ENCODE measurements at regions not wholly inside any gene's neighbourhood (a gene's known extent, or its start where the extent isn't known, plus 50 kb on each side); places are given as distances from the start of the nearest gene placed in this dataset.

DNA sequence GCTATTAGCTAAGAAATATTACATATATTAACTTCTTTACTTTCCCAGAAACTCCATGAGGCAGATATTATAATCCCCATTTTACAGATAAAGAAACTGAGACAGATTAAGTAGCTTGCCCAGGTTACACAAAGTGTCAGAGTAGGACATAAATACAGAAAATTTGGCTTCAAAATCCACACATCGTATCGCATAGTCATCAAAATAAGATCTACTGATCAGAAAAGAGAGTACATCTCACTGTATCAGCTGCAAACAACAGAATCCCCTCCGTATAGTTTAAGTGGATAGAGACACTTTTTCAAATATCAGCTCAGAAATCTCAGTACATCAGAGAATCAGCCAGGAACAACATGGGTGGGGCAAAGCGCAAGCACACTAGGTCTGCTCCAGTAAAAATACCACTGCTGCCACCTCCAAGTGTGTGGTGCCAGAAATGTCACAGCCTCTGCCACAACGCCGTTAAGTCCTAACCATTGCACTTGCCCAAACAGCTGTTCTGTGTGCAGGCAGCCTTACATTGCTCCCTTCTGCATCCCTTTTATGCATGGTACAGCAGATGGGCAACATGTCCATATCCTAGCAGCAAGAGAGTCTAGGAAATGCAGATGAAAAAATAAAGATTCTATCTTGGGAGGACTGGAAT lies 204.8 kb downstream of the KLF12 start:
- DNase-seq, result no peak

GRCh38 chr13:73924607-73925006 lies 209.6 kb downstream of the KLF12 start:
- no peak for DNase-seq

DNA sequence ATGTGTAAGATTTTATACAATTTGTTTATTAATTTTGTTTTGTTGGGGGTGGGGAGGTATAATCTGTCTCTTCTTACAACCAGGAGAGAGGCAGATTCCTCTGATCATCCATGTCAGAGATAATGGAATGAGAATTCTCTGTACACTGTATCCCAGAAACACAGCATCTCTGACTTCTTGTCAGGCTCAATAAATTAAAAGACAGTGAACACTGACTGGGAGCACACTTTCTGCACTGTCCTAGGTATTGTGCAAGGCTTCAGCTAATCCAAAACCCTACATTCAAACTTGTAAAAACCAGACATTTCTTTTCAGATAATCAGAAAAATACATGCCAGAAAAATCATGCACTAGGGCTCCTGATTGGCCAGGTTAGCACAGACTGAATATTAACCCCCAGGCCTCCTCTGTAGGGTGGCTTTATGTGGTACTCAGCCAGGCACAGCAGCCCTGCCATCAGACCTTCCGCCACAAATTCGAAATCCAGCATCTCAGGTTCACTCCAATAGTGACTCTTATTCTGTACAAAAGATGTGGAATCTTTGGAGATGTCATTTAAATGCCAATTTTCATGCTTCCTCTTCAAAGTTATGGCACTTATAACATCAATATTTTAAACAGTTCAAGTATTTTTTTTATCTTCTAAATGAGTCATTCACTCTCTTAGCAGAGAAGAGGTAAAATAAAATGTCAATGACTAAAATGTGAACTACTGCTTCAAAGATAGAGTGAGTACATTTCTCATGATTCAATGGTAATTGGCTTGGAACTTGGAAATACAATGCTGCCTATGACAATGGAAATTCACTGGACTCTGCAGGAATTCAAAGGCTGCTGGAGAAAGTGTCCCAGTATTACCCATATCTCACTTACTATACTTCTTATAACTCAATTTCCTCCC lies 211.5 kb downstream of the KLF12 start:
- no peak for DNase-seq

GRCh38 chr13:73918691-73919090 lies 215.5 kb downstream of the KLF12 start:
- DNase-seq, result no peak

- DNase-seq, result no peak
Observed at GRCh38 chr13:73913751-73914518, 220.3 kb downstream of the KLF12 start.

- no peak for DNase-seq
Observed at GRCh38 chr13:73913079-73913740, 221.0 kb downstream of the KLF12 start.

DNA sequence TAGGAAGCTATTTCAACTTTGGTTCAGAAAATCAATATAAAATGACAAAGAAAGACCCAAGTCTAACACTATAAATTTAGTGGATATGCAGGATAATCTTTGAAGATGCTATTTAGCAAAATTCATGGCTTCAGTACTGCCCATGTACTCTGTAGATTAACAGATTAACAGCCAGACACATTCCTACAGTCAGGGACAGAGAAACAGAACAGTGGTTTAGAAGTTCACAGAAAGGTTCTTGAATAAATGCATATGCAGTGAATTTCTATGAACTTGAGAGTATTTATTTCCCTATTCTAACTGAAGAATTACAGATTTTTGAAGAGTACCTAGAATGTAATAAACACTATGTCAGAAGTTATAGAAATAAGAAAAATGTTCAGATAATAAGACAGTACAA lies 222.8 kb downstream of the KLF12 start:
- no peak for DNase-seq

DNA sequence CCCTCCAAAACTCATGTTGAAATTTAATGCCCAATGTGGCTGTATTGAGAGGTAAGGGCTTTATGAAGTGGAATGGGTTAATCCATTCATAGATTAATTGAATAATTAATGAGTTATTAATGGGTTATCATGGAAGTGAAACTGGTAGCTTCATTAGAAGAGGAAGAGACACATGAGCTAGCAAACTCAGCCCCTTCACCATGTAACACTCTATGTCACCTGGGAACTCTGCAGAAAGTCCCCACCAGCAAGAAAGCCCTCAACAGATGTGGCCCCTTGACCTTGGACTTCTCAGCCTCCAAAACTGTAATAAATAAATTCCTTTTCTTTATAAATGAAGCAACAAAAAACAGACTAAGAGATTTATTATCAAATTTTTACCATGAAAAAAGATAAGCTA lies 223.5 kb downstream of the KLF12 start:
- DNase-seq, result no peak

- DNase-seq, result no peak
Observed at GRCh38 chr13:73908809-73909208, 225.4 kb downstream of the KLF12 start.

DNA sequence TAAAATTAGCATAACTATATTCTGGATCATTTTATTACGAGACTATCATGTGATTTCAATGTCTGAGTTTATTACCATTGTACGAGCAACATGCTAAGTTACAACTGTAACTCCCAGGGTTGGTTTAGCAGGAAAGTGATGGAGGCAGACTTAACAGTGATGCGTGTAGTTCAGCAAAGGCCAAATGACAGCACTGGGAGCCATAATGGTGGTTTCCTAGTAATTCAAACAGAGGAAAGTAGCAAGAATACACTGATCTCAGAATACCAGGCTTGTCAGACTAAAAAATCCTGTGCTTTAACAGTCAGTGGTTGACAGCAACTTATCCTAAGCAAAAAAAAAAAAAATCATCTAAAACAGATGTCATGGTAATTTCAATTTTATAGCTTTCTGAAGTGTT lies 229.6 kb downstream of the KLF12 start:
- no peak for DNase-seq

- no peak for DNase-seq
Observed at GRCh38 chr13:73903561-73903960, 230.6 kb downstream of the KLF12 start.

DNA sequence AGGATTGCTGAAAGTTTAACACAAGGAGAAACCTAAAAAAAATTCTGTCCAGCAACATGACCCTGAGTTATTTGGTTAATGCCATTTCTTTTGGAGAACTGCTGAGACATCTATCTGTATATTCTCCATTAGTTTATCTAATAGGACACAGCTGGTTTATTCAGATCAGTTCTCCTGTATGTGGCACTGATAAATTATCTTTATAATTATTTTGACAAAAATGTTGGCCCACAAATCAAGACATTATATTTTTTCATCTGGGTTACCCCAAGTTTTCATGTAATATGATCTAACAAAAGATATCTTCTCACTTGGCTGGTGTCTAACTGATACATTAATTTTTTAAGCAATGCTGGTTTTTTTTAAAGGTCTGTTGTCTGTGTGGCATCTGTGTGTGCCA lies 231.4 kb downstream of the KLF12 start:
- DNase-seq, result no peak

DNA sequence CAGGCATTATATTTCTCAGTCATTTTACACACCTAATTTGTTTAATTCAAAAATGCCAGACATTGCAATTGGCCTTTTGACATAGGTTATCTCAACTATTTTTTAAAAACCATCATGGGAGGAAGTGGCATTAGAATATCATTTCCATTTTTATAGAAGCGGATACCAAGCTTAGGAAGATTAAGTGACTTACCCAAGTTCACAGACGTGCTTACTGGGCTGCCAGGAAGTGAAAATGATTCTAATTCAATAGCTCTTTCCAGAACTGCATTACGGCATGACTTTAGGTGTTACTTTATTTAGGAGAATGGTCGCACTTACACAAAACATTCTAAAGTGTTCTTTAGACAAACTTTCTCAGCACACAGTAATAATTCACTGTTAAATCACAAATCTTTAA lies 231.9 kb downstream of the KLF12 start:
- no peak for DNase-seq

GRCh38 chr13:73901324-73902068 lies 232.7 kb downstream of the KLF12 start:
- DNase-seq, result no peak

DNA sequence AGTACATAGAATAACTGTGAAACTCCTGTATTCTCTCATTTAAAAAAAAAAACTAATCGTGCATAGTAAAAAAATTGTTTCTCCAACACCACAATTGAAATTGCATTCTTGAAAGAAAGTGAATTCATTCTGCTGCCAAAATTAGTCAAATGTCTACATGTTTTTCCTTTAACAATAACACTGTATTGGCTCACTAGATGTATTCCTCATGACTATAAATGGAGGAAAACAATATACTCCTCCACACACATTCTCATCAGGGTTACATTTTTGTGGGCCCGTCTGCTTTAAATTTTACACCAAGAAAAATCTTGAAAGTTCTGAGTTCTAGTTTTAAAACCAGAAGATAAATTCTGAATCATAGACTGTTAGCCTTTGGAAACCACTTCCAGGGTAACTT lies 233.6 kb downstream of the KLF12 start:
- DNase-seq, result no peak

DNA sequence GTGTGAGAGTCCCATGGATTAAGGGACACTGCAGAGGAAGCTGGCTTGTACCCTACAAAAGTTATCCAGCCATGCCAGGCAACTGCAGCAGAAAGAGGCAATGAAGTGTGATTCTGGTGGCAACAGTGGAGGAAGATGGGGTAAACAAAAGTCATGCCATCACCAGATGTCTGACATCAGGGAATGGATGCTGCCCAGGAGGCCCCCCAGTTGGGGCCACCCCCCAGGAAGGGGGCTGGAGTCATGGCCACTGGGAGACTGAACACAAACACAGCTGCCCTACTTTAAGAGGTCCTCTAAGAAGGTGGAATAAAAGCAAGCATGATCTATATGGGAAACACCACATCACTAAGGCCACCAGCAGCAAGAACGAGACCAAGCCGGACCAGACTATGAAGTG lies 235.3 kb downstream of the KLF12 start:
- no peak for DNase-seq

GRCh38 chr13:73898276-73898675 lies 235.9 kb downstream of the KLF12 start:
- DNase-seq, result no peak

- DNase-seq, result no peak
Observed at GRCh38 chr13:73894995-73895571, 239.1 kb downstream of the KLF12 start.

- no peak for DNase-seq
Observed at GRCh38 chr13:73893833-73894232, 240.4 kb downstream of the KLF12 start.

- DNase-seq, result no peak
Observed at GRCh38 chr13:73891805-73892204, 242.4 kb downstream of the KLF12 start.

- DNase-seq, result no peak
Observed at GRCh38 chr13:73883162-73883561, 251.0 kb downstream of the KLF12 start.

DNA sequence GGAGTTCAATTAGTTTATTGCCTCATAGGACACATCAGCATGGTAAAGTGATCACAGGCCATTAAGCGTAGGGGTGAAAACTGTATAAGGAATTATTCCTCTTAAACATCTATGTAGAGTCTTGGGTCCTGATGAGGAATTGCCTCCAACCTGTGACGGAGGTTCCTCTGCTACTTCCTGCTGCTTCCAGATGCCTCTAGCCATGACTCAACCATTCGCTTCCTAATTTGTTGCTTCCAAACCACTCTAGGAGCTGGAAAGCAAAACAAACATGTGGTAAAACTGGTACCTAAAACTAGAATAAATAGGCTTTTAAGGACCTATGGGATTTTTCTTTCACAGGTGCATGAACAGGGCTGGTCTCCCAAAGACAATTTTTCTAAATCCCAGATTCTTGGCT lies 253.8 kb downstream of the KLF12 start:
- DNase-seq, result no peak
